H1 (cell line): ENCODE measurements at regions not wholly inside any gene's neighbourhood (a gene's known extent, or its start where the extent isn't known, plus 50 kb on each side); places are given as distances from the start of the nearest gene placed in this dataset.

Source experiments
- CEBPB ChIP-seq: IDR thresholded peaks from 2 replicates; pipeline ENCODE4 v1.6.1; 2012; ENCODE audit warnings: low read depth, low read length
- EGR1 ChIP-seq: IDR thresholded peaks from 2 replicates; pipeline ENCODE4 v1.6.1; 2011; ENCODE audit warnings: low read depth, low read length, borderline replicate concordance
- POLR2AphosphoS5 ChIP-seq: IDR thresholded peaks from 2 replicates; pipeline ENCODE4 v1.6.1; 2011; ENCODE audit warnings: low read depth, low read length
- TF ChIP-seq, protein P1 (sequence below): IDR thresholded peaks from 2 replicates; pipeline ENCODE4 v1.6.1; 2012; ENCODE audit warnings: inconsistent platforms
- TF ChIP-seq, protein P2 (sequence below): IDR thresholded peaks from 2 replicates; pipeline ENCODE4 v1.6.1; 2011; ENCODE audit warnings: low read depth, mild to moderate bottlenecking, low read length; ENCODE audit not compliant: insufficient read depth
- TF ChIP-seq, protein P3 (sequence below), 3 experiments: IDR thresholded peaks; 1 replicate in 2 of 3; 2 replicates in 1 of 3; pipeline versions ENCODE4 v1.5.1 to v1.6.1; 2011; ENCODE audit warnings: low read length in 3 of 3, mild to moderate bottlenecking in 3 of 3, inconsistent platforms in 2 of 3, low read depth in 1 of 3, moderate library complexity in 1 of 3; ENCODE audit not compliant: insufficient read depth in 1 of 3; ENCODE audit errors: control extremely low read depth in 1 of 3

- TF ChIP-seq POLR2AphosphoS5 (no peak), EGR1 (no peak), CEBPB (no peak)
- TF ChIP-seq, protein P1, sequence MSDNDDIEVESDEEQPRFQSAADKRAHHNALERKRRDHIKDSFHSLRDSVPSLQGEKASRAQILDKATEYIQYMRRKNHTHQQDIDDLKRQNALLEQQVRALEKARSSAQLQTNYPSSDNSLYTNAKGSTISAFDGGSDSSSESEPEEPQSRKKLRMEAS: no peak
- TF ChIP-seq, protein P2, sequence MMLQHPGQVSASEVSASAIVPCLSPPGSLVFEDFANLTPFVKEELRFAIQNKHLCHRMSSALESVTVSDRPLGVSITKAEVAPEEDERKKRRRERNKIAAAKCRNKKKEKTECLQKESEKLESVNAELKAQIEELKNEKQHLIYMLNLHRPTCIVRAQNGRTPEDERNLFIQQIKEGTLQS: no peak
- TF ChIP-seq, protein P3, sequence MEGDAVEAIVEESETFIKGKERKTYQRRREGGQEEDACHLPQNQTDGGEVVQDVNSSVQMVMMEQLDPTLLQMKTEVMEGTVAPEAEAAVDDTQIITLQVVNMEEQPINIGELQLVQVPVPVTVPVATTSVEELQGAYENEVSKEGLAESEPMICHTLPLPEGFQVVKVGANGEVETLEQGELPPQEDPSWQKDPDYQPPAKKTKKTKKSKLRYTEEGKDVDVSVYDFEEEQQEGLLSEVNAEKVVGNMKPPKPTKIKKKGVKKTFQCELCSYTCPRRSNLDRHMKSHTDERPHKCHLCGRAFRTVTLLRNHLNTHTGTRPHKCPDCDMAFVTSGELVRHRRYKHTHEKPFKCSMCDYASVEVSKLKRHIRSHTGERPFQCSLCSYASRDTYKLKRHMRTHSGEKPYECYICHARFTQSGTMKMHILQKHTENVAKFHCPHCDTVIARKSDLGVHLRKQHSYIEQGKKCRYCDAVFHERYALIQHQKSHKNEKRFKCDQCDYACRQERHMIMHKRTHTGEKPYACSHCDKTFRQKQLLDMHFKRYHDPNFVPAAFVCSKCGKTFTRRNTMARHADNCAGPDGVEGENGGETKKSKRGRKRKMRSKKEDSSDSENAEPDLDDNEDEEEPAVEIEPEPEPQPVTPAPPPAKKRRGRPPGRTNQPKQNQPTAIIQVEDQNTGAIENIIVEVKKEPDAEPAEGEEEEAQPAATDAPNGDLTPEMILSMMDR (IDR thresholded peaks at IDR 0.05; ENCODE audit: control extremely low read depth in 1 of 3, insufficient read depth in 1 of 3, low read depth in 1 of 3, low read length in 3 of 3): no peak
Observed at GRCh38 chr10:45561952-45562351, 110.6 kb downstream of the ZFAND4 start.
